ENCODE measurements at regions not wholly inside any gene's neighbourhood (a gene's known extent, or its start where the extent isn't known, plus 50 kb on each side); places are given as distances from the start of the nearest gene placed in this dataset.

DNA sequence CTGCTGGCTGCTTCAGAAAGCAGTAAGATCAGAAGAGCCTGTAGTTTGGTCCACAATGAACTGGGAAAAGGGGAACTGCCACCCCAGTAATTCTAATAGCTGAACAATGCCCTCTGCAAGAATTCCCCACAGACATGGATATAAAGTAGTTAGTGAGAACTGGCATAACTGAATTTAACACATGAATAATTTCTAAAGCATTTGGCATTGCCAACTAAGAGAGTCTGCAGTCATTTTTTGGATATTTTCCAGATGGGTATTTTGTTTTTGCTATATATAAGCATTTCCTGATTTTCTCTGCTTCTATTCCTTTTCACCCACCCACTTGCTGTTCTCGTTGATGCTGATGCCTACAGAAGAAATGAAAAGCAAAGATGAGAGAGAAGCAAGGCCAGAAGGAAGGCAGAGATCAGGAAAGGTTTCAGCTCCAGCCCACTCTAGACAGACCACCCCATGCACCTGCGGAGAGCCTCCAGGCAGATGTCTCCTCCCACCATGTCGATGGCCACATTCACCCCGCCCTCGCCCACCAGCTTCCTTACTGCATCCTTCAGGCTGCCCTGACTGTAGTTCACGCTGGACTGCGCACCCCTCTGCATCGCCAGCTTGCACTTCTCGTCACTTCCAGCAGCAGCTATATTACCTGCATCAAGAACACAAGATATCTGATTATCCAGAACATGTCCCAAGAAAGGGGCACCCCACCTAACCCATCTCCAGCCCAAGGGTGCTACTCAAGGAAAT lies 55.9 kb upstream of the SEC16B start:
- TF ChIP-seq ZNF431 (CRISPR knock-in tag; IDR thresholded peaks at IDR 0.05) (no peak), FOS (IDR thresholded peaks at IDR 0.05; ENCODE audit: extremely low read depth, insufficient read length) (no peak), ZNF41 (CRISPR knock-in tag; conservative IDR thresholded peaks at IDR 0.05) (no peak), MAX (CRISPR knock-in tag; IDR thresholded peaks at IDR 0.05) (no peak), FOXJ3 (CRISPR knock-in tag; IDR thresholded peaks at IDR 0.05) (no peak)
